HG02981 (cell line): ENCODE measurements at regions not wholly inside any gene's neighbourhood (a gene's known extent, or its start where the extent isn't known, plus 50 kb on each side); places are given as distances from the start of the nearest gene placed in this dataset.
A peak's percentile ranks its signal among the peaks of the same experiment; 100 is the strongest.

Experiments used
- ATAC-seq: cut with Tn5 transposase; IDR thresholded peaks from one replicate; pipeline ENCODE4 v1.9.1; 2021; ENCODE audit warnings: mild to moderate bottlenecking, moderate library complexity; ENCODE audit not compliant: unreplicated experiment

DNA sequence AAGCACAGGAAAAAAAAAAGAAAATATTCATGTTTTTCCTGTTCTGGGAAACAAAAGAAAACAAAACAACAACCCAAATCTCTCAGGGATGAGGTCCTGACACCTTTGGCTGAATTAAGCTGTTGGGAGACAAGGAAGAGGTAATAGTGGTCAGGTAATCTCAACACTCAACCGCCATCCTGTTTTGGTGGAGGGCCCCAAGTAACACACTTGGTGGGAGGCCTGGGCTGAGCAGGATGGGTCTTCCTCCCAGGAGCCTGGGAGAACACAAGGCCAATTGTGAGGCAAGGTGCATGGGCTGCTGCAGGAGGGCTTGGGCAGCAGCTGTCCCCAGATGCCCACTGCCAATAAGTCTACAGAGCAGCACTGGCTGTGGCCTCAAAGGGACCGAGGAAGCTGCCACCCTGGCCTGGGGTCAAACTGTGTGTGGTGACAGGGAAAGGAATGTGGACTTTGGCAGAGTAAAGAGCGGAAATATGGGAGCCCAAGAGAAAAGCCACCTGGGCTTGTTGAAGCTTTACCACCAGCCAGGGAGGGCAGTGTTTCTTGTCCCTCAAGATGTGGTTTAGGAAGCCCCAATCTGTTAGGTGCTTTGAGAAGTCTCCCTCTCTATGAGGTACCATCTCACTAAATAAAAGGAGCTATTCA lies 93.5 kb upstream of the SLC25A13 start:
- no peak for ATAC-seq

GRCh38 chr7:96414931-96415292 lies 93.0 kb upstream of the SLC25A13 start:
- peak; percentile 89 for ATAC-seq

- ATAC-seq, result no peak
Measured at GRCh38 chr7:96410126-96410839, 88.4 kb upstream of the SLC25A13 start.

DNA sequence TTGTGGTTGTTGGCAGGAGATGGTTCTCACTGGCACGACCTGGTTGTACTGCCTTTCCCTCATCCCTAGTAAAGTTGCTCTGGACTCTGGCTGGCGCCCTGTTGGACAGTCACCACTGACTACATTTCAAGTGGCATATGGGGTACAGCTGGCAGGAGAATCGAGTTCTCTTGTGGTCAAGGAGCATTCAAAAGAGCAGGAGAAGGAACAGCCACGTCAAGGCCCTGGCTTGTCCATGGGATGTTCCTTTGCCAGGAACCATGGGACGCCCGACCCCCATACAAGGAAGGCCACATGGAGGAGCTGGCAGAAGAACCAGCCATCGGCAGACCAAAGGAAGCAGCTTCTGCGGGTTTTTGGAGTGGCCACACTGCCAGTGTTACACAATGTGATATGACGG lies 87.0 kb upstream of the SLC25A13 start:
- no peak for ATAC-seq

- no peak for ATAC-seq
Measured at GRCh38 chr7:96407427-96407826, 85.5 kb upstream of the SLC25A13 start.

DNA sequence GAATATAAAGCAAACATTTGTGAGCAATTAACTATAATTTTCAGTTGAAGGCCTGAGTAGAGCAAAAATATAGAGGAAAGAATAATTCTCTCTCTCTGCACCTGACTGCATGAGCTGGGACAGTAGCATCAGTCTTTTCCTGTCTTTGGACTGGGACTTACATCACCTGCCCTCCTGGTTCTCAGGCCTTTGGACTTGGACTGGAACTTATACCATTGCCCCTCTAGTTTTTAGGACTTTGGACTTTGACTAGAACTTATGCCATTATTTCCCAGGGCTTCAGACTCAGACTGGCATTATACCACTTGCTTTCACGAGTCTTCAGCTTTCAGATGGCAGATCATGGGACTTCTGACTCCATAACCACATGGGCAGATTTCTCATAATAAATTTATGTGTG lies 81.0 kb upstream of the SLC25A13 start:
- no peak for ATAC-seq

GRCh38 chr7:96401200-96401599 lies 79.3 kb upstream of the SLC25A13 start:
- no peak for ATAC-seq

- ATAC-seq, result no peak
Measured at GRCh38 chr7:96400518-96400917, 78.6 kb upstream of the SLC25A13 start.

DNA sequence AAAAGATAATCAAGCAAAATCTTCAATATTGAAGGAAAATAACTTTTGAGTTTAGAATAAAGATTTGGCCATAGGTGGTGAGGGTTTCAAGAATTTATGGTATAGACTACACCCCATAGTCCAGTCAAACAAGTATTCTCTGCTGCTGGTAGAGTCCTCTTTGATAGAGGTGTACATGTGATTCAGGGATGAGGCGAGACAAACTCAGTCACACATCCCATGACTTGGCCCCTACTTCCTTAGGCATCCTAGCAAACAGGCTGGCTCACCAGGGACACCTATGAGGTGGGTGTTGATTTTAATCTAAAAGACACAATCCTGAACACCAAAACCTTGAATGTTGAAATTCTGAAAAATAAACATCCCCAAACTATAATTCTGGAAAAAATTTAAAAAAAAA lies 78.1 kb upstream of the SLC25A13 start:
- ATAC-seq, result no peak

DNA sequence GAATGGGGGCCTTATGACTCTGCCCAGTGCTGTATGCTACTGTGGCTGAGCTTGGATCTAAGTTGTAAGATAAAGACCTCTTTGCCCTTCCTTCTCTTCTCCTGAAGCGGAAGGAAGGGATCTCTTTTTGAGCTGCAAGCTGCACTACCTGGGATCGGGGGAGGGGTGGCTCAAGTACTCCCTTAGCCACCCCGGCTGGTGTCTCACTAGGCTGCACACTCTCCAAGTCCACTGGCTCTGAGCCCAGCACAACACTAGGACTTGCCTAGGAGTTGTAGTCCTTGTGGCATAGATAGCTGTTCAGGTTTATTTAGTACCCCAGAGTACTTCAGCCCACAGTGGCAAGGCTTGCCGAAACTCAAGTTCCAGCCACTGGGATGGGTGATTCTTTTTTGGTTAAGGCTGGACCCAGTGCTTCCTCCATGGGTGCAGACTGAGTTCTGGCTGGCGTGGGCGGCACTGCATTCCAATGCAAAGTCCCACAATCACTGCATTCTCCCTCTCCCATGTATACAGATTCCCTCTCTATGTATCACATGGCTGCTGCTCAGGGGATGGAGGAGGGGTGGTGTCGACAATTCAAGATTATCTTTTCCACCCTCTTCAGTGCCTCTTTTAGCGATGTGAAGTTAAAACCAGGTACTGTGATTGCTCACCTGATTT lies 76.2 kb upstream of the SLC25A13 start:
- no peak for ATAC-seq

- no peak for ATAC-seq
Measured at GRCh38 chr7:96388620-96389383, 66.9 kb upstream of the SLC25A13 start.

DNA sequence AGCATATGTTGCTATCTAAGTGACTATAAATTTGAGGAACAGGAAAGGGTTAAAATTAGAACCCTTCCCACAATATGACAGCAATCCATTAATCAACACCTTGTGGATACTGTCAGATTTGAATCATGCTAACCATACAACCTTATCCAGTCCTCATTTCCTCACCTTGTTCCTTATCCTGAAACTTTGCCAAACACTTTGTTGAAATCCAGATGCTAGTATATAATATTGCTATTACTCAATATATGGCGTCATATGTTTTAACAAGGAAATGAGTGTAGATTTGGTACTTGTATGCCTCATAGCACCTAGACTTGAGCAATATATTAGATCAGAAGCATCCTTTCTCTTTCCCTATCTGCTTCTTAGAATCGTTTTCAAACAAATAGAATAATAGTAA lies 66.3 kb upstream of the SLC25A13 start:
- ATAC-seq, result no peak

GRCh38 chr7:96380111-96380512 lies 58.2 kb upstream of the SLC25A13 start:
- ATAC-seq, result no peak

GRCh38 chr7:96377399-96377798 lies 55.5 kb upstream of the SLC25A13 start:
- ATAC-seq, result no peak
